ENCODE measurements at regions not wholly inside any gene's neighbourhood (a gene's known extent, or its start where the extent isn't known, plus 50 kb on each side); places are given as distances from the start of the nearest gene placed in this dataset.

GRCh38 chr5:18850216-18850615, 1137.8 kb downstream of the CDH18 start:
- no peak for DNase-seq (ENCODE audit: low spot score in 2 of 2)
- H3K4me3 ChIP-seq, result no peak overlapping the region
- H3K9me3 ChIP-seq, result no peaks in the 10 kb centered on the region
- H3K27me3 ChIP-seq, result no peaks in the 10 kb centered on the region
- no peaks in the 10 kb centered on the region for H3K4me1 ChIP-seq
- no peaks in the 10 kb centered on the region for H3K36me3 ChIP-seq
- intact Hi-C loops (cut with DNase I; ENCODE audit: low total_unique reads), result no loop called here
- no peak for TF ChIP-seq POLR2AphosphoS5 (IDR thresholded peaks at IDR 0.05)
- TF ChIP-seq POLR2A (IDR thresholded peaks at IDR 0.05), result no peak
- no peak for TF ChIP-seq CTCF (IDR thresholded peaks at IDR 0.05)
- no peak overlapping the region for H3K27ac ChIP-seq

- intact Hi-C loops (cut with DNase I; ENCODE audit: low total_unique reads), result no loop called here
- no peaks in the 10 kb centered on the region for H3K36me3 ChIP-seq
These were observed 1115.0 kb downstream of the CDH18 start for GRCh38 chr5:18872978-18873377.

GRCh38 chr5:18876565-18876964, 1111.4 kb downstream of the CDH18 start:
- Histone ChIP-seq H3K4me3 (no peak overlapping the region), H3K4me1 (no peaks in the 10 kb centered on the region), H3K36me3 (no peaks in the 10 kb centered on the region), H3K27me3 (no peaks in the 10 kb centered on the region), H3K9me3 (no peaks in the 10 kb centered on the region), H3K27ac (no peak overlapping the region)
- TF ChIP-seq CTCF (IDR thresholded peaks at IDR 0.05) (no peak), POLR2A (IDR thresholded peaks at IDR 0.05) (no peak), POLR2AphosphoS5 (IDR thresholded peaks at IDR 0.05) (no peak)
- DNase-seq (ENCODE audit: low spot score in 2 of 2), result no peak
- intact Hi-C loops (cut with DNase I; ENCODE audit: low total_unique reads), result no loop called here

More at GRCh38 chr5:18872978-18873377, 1115.0 kb downstream of the CDH18 start:
- no peaks in the 10 kb centered on the region for H3K4me1 ChIP-seq
- no peak overlapping the region for H3K4me3 ChIP-seq
- no peaks in the 10 kb centered on the region for H3K27me3 ChIP-seq
- no peak overlapping the region for H3K27ac ChIP-seq
- no peak for TF ChIP-seq POLR2AphosphoS5 (IDR thresholded peaks at IDR 0.05)
- no peaks in the 10 kb centered on the region for H3K9me3 ChIP-seq
- DNase-seq (ENCODE audit: low spot score in 2 of 2), result no peak

GRCh38 chr5:18881615-18882014, 1106.4 kb downstream of the CDH18 start:
- H3K36me3 ChIP-seq, result no peaks in the 10 kb centered on the region
- DNase-seq (ENCODE audit: low spot score in 2 of 2), result no peak
- H3K9me3 ChIP-seq, result no peaks in the 10 kb centered on the region
- H3K27me3 ChIP-seq, result no peaks in the 10 kb centered on the region
- H3K4me3 ChIP-seq, result no peak overlapping the region
- H3K27ac ChIP-seq, result no peak overlapping the region
- no peak for TF ChIP-seq POLR2AphosphoS5 (IDR thresholded peaks at IDR 0.05)
- no peak for TF ChIP-seq POLR2A (IDR thresholded peaks at IDR 0.05)
- TF ChIP-seq CTCF (IDR thresholded peaks at IDR 0.05), result no peak
- no peaks in the 10 kb centered on the region for H3K4me1 ChIP-seq
- intact Hi-C loops (cut with DNase I; ENCODE audit: low total_unique reads), result no loop called here

GRCh38 chr5:18882154-18882553, 1105.8 kb downstream of the CDH18 start:
- Histone ChIP-seq H3K9me3 (no peaks in the 10 kb centered on the region), H3K27me3 (no peaks in the 10 kb centered on the region), H3K36me3 (no peaks in the 10 kb centered on the region), H3K4me1 (no peaks in the 10 kb centered on the region), H3K27ac (no peak overlapping the region), H3K4me3 (no peak overlapping the region)
- intact Hi-C loops (cut with DNase I; ENCODE audit: low total_unique reads), result no loop called here
- no peak for DNase-seq (ENCODE audit: low spot score in 2 of 2)
- TF ChIP-seq CTCF (IDR thresholded peaks at IDR 0.05), result no peak
- no peak for TF ChIP-seq POLR2AphosphoS5 (IDR thresholded peaks at IDR 0.05)
- TF ChIP-seq POLR2A (IDR thresholded peaks at IDR 0.05), result no peak

GRCh38 chr5:18888821-18889220, 1099.2 kb downstream of the CDH18 start:
- intact Hi-C loops (cut with DNase I; ENCODE audit: low total_unique reads), result no loop called here
- TF ChIP-seq POLR2AphosphoS5 (IDR thresholded peaks at IDR 0.05), result no peak
- TF ChIP-seq POLR2A (IDR thresholded peaks at IDR 0.05), result no peak
- no peak for TF ChIP-seq CTCF (IDR thresholded peaks at IDR 0.05)
- no peaks in the 10 kb centered on the region for H3K36me3 ChIP-seq
- DNase-seq (ENCODE audit: low spot score in 2 of 2), result no peak
- no peaks in the 10 kb centered on the region for H3K4me1 ChIP-seq
- no peak overlapping the region for H3K4me3 ChIP-seq
- H3K27ac ChIP-seq, result no peak overlapping the region
- H3K27me3 ChIP-seq, result no peaks in the 10 kb centered on the region
- peaks cover 0 to 9% of the 10 kb centered on the region in 2 donors for H3K9me3 ChIP-seq

All from breast epithelium (tissue), 4 donors.